Endothelial cell of hepatic sinusoid (primary cell): ENCODE measurements at regions not wholly inside any gene's neighbourhood (a gene's known extent, or its start where the extent isn't known, plus 50 kb on each side); places are given as distances from the start of the nearest gene placed in this dataset.
"Not testable (repeated sequence)": the region's sequence is repeated elsewhere in the genome, so short reads cannot be mapped to it uniquely, and the experiment has no call there.

ENCODE experiments used
- in situ Hi-C: cut with HindIII; loops from 2 replicates; pipeline ENCODE4 v1.10.0; 2017; ENCODE audit warnings: low sequenced_read_pairs

DNA sequence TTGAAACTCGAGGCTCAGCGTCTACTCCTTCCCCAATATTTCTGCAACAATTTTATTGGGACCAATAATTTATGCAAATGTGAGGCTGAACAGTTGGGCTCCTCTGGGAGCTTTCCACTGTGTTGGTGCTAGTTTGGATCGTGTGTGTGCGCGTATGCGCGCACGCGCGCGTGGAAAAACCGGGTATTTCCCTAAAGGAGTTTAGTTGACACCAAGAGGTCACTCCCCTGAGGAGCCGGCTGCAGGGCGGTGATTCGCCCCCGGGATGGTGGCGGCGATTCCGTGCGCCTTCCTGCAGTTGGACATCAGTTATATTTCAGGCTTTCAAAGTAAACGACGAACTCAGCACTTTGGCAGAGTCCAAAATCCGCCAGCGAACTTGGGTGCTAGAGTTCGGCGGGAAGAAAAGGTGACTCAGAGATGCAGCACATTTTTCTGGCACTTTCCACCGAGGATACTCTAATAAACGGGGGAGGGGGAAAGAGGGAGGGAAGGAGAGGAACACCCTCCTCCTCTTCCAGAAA, 186.5 kb upstream of the FANCL start:
- in situ Hi-C loops, result no loop called here

DNA sequence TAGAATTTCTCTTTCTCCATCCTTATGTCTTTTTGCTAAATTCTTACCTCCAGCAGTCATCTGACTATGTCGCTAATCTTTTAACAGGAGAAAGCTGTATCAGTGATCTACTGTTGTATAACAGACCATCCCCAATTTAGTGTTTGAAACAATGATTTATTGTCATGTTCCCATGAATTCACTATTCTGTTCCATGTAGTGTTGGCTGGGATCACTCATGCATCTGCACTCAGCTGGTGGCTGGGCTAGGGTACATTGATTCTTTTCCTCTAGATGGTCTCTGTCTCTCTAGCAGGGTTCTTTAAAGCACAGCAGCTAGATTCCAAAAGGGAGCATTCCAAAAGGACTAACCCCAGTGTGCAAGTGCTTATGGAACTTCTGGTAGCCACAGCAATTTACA, 184.2 kb upstream of the FANCL start:
- in situ Hi-C loops, result no loop called here

DNA sequence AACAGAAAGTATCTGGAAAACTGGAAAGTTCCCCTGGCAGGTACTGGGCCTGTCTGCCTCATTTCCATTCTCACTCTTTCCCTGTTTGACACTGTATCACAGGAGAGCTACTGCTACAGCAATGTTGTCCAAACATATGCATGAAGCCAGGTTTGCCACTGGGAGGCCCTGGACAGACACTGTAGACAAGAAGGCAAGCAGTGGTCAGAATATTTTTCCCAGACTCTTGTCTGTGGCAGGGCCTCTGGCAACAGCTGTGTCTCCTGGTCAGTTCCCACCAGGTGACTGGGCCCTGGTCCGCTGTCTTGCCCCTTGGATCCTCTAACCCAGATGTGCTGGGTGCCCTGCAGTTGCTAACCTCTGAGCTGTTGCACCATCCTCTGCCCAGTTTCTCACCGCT, 178.9 kb upstream of the FANCL start:
- in situ Hi-C loops, result no loop called here

DNA sequence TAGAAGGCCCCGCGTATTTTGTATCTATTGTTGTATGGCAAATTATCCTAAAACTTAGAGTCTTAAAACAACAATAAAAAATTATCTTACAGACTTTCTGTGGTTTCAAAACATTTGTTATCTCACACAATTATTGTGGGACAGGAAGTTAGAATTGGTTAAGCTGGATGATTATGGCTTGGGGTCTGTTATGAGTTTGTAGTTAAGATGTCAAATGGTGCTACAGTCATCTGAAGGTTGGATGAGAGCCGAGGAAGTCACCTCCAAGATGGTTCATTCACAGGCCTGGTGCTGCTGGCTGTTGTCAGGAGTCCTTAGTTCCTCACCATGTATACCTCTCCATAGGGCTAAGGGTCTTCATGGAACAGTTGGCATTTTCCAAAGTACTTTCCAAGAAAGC, 175.6 kb upstream of the FANCL start:
- in situ Hi-C loops, result no loop called here

DNA sequence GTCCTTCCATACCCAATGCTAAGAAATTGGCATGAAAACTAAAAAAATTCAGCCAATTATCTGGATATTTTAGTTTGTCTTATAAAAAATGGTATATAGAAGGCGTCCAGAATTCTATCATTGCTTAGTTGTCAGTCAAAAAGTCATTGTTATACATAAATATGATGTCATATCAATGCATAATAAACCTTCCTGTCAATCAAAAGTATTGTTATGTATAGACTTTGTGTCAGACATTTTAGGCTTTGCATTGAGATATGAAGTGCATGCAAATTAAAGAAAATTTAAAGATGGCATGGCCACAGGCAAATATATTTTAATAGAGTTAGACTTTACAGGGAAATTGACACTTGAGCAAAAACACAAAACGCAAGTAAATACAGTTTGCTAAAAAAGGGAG, 173.4 kb upstream of the FANCL start:
- in situ Hi-C loops, result no loop called here

DNA sequence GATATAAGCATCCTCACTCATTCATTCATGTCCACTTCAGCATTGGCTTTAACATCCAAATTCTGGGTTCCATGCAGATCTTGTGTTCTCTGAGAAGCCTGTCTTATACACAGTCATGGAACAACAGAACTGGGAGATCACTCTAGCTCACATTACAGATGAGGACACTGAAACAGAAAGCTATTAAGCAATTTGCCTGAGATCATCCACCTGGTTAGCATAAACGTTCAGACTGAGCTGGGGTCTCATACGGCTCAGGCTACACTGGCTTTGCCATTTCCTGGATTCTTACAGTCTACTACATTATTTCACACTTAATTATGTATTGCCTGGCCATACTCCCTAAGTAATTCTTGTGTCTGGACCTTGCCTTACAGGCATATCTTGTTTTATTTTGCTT, 169.4 kb upstream of the FANCL start:
- in situ Hi-C loops, result no loop called here

DNA sequence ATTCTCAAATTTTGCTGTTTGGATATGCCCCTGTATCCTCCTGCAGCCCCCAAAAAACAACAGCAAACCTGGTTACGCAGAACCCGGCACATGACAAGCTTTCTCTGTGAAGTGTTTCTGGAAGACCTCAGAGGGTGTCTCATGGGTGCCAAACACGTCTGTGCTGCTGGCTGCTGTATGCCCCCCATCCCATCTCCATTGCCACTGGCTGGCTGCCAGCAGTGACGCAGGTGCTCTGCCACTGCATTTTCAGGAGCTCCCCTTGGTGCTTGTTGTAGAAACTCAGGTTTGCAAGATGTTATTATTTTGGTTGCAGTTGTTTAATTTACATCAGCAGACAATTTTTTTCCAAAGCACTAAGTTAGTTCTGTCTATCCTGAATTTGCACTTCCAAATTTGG, 166.4 kb upstream of the FANCL start:
- in situ Hi-C loops, result no loop called here

DNA sequence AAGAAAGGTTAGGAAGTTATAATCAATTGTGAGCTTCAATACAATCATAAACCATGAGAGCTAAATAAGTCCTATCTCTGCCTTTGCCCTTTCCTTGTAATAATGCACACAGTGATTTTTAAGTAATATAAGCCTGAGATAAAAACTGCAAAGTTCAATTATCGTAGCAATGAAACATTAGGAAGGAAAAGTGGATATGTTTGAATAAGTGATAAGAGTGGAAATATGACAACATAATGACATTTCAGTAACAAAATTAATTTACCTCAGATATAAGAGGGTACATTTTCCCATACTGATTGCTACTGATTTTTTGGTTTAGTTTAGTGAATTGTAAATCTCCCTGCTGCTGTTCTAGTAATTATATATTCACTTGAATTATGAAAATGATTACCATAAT, 164.2 kb upstream of the FANCL start:
- in situ Hi-C loops, result no loop called here

DNA sequence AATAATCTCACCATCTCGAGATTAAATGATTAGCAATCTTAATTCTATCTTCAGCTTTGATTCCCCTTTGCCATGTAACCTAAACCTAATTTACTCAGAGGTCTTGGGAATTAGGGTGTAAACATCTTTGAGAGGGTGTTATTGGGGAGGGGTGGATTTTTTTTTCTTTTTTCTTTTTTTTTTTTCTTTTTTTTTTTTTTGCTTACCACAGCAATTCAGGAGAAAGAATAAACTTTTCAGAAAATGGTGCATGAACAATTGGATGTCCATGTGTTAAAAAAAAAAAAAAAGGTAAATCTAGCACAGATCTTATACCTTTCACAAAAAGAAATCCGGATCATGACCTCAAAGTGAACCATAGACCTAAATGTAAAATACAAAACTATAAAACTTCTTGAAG, 160.8 kb upstream of the FANCL start:
- in situ Hi-C loops, result no loop called here

DNA sequence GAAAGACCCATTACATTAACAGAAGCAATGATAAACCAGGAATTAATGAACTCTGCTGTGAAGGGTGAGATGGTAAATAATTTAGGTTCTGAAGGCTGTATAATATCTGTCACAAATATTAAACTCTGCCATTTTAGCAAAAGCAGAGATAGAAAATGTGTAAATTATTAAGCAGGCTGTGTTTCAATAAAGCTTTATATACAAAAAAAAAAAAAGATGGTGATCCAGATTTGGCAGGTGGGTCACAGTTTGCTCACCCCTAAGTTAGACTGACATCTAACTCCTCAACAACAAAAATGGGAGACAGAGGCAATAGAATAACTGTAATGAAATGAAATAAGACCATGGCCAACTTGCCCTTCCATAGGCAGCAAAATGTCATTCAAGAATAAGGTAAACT, 157.3 kb upstream of the FANCL start:
- in situ Hi-C loops, result no loop called here

DNA sequence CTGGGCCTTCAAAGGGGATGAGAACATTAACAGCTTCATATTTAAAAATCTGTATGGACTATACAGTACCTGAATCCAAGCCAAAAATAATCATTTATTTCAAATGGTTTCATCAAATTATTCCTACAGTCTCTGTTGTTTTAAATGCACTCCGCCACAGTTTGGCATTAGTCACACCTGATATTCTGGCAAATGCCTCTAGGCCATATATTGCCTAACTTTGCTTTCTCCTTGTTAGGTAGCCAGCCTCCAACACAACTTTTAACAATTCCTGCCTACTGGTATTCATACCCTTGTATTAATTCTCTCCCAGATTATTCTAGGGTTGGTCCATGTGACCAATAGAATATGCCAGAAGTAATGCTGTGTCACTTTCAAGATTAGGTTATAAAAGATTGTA, 146.6 kb upstream of the FANCL start:
- in situ Hi-C loops, result no loop called here

DNA sequence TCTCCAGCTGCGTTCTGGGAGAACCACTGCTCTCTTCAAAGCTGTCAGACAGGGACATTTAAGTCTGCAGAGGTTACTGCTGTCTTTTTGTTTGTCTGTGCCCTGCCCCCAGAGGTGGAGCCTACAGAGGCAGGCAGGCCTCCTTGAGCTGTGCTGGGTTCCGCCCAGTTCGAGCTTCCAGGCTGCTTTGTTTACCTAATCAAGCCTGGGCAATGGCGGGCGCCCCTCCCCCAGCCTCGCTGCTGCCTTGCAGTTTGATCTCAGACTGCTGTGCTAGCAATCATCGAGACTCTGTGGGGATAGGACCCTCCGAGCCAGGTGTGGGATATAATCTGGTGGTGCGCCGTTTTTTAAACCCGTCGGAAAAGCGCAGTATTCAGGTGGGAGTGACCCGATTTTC, 145.8 kb upstream of the FANCL start:
- in situ Hi-C loops, result not testable (repeated sequence)

DNA sequence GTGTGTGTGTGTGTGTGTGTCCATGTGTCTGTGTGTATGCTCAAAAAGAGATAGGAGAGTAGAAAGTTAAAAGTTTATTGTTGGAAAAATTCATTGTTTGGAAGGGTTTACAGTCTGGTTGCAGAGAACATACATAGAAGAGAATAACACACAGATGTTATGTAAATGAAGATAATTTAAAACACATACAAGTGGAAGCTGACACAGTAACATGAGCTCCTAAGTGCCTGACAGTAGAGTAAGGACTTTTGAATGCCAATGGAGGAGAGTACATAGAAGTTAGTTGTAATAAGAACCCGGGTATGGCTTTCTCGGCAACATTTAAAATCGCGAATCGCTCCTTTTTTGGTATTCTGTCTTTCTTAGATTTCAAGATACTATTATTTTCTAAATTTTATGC, 137.0 kb upstream of the FANCL start:
- in situ Hi-C loops, result no loop called here

DNA sequence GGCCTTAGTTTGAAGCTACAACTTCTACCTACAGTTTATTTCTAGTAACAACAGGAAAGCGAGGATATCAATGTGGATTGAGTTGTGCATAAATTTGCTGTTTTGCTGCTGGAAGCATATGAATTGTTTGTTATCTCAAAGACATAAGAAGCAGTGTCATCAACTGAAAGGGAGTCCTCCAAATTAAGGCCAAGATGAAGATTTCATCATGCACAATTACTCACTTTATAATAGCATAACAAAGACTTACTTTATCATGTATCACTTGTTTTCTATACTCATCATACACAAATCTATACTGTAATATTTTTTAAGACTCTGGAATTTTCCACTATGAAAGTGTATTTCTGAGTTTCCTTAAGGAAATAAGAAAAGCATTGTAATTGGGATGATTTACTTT, 136.1 kb upstream of the FANCL start:
- in situ Hi-C loops, result no loop called here

DNA sequence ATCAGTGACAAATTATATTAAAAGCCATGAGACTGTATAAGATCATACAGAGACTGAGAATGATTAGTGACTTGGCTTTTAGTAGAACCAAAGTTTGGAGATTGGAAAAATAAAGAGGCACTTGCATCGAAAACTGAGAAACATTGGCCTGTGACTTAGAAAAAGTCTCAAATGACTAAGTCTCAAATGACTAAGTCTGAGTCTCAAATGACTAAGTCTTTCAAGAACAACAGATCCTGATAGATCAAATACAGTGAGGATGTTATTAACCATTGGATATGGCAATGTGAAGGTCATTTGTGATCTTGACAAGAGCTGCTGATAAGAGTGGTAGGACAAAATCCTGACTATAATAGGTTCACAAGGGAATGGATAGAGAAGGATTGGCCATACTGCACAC, 135.5 kb upstream of the FANCL start:
- in situ Hi-C loops, result no loop called here

DNA sequence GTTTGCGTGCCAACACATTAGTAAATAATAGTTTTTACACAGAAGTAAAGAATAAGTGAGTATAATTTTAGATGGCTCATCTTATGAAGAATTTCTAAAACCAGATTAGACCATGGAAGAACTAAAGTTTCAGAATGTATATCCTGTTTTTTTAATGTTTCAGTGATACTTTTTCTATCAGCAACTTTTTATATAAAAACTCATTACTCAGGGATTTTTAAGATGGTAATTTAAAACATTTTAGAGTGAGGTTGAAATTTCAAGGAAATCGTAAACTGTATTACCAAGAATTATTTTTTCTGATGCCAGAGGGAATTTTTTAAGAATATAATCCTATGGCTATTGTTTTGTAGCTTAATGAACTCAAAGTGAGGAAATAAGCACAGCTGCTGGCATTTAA, 128.5 kb upstream of the FANCL start:
- in situ Hi-C loops, result no loop called here

DNA sequence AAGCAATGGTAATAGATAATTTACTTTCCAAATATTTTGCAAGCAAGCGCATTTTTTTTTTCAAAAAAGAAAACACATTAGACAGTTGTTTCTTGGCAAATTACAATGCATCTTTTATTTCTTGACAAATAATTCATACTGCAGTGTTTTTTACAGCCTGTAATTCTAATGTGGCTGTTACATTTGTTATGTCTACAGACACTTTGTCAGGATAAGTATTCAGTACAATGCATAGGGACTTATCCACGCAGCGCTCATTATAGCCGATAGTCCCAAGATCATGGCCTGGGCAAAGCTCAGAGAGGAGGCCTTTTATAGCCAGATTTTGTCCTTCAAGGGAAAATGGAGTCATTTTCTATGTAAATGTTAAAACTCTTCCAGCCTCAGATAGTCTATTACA, 123.0 kb upstream of the FANCL start:
- in situ Hi-C loops, result no loop called here

DNA sequence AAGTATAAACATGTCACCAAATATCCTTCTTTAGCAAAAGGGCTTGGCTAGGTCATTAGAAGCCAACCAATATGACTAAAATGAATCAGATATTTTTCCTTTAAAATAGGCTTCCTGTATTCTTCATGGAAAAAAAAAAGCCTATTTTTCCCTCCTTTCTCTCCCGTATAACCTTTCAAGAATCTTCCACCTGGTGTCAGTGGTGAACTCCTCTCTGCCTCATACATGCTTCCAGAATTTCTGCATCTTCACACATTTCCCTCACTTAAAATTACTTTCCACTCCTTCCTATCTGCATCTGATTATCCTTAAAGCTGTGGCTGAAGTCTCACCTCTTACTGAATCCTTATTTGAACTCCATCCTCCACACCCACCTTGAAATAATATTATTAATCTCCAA, 116.9 kb upstream of the FANCL start:
- in situ Hi-C loops, result no loop called here

DNA sequence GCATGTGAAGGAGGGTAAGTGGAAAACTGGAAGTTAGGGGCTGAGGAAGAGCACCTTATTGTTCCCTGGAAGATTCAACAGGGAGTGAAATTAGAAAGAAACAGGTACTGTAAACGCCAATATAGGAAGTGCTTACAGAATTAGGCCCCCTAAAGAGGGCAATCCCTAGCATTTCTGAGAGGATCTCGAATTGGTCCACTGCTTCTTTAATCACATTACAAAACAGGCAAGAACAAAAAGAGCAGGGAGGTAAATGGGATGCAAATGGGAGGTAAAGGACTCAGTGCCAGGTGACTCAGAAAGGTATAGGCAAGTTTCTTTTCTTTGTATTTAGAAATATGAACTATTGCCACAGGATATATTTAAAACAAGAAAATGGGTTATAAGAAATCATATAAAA, 116.4 kb upstream of the FANCL start:
- in situ Hi-C loops, result no loop called here

DNA sequence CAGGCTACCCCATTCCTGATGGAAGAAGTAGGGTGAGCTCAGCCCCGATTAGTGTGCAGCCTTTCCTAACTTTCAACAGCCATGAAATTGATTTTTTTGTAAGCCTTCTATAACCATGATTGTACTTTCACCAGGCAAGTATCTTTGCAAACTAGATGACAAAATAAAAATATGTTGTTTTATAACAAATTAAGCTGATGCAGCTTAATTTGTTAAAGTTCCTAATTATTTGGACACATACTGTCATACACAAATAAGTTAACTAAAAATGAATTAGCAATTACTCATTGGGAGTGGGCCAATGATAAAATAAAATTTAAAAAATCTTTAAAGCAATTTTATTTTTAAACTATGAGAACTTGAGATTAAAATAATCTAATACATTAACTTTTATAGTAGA, 113.1 kb upstream of the FANCL start:
- in situ Hi-C loops, result no loop called here

DNA sequence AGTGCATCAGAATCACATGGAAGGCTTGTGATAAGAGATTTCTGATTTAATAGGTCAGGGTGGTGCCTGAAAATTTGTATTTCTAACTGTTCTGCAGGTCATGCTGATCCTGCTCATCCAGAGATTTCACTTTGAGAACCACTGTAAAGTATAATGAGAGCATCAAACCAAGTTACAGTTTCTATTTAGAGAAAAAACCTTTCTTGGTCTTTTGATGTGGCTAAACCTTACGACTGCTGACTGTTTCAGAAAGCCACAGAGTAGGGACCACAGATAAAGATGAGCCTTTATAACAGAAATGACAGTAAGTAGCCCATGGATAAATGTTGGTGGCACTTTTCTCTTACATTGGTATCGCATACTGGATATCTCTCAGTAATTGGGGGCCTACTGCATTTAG, 109.4 kb upstream of the FANCL start:
- in situ Hi-C loops, result no loop called here

DNA sequence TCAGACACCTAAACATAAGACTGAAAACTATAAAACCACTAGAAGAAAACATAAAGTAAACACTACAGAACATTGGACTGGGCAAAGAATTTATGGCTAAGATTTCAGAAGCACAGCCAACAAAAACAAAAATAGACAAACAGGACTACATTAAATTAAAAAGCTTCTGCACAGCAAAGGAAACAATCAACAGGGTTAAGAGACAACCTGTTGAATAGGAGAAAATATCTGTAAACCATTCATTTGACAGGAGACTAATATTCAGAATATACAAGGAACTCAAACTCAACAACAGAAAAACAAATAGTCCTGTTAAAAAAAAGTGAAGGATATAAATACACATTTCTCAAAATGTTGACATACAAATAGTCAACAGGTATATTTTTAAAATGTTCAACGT, 106.7 kb upstream of the FANCL start:
- in situ Hi-C loops, result no loop called here

DNA sequence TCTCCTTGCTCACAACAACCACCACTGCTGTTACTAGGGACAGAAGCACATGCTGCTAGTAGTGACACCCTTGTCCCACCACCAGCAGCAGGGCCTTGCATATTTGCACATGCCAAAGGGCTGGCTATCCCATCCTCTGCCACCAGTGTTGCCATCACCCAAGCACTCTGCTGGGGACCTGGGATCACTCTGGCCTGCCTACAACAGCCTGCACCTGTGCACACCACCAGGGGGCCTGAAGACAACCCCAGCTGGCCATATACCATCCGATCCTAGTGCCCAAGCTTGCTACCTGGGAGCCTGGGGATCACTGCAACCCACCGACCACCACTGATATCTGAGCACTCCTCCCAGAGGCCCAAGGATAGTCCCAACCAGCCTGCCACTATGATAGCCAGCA, 99.9 kb upstream of the FANCL start:
- in situ Hi-C loops, result no loop called here
